ENCODE measurements at regions not wholly inside any gene's neighbourhood (a gene's known extent, or its start where the extent isn't known, plus 50 kb on each side); places are given as distances from the start of the nearest gene placed in this dataset.

- DNase-seq = no peak
These were observed 720.5 kb downstream of the TLE4 start for GRCh38 chr9:80292231-80292630.

GRCh38 chr9:80285326-80285725, 713.6 kb downstream of the TLE4 start:
- DNase-seq = no peak

GRCh38 chr9:80282766-80283165, 711.0 kb downstream of the TLE4 start:
- no peak for DNase-seq

GRCh38 chr9:80259079-80259478, 687.3 kb downstream of the TLE4 start:
- DNase-seq = no peak

GRCh38 chr9:80251778-80252177, 680.0 kb downstream of the TLE4 start:
- no peak for DNase-seq

GRCh38 chr9:80242022-80242421, 670.3 kb downstream of the TLE4 start:
- no peak for DNase-seq

- DNase-seq = no peak
These were observed 664.0 kb downstream of the TLE4 start for GRCh38 chr9:80235752-80236151.

- DNase-seq = no peak
These were observed 662.1 kb downstream of the TLE4 start for GRCh38 chr9:80233906-80234305.

GRCh38 chr9:80233102-80233843, 661.5 kb downstream of the TLE4 start:
- no peak for DNase-seq

- no peak for DNase-seq
These were observed 659.8 kb downstream of the TLE4 start for GRCh38 chr9:80231318-80232236.

- DNase-seq = no peak
These were observed 652.1 kb downstream of the TLE4 start for GRCh38 chr9:80223897-80224296.

GRCh38 chr9:80222466-80223169, 650.9 kb downstream of the TLE4 start:
- no peak for DNase-seq

- DNase-seq = no peak
These were observed 646.6 kb downstream of the TLE4 start for GRCh38 chr9:80218328-80218727.

GRCh38 chr9:80213613-80214012, 641.8 kb downstream of the TLE4 start:
- DNase-seq = no peak

- DNase-seq = no peak
These were observed 636.9 kb downstream of the TLE4 start for GRCh38 chr9:80208696-80209095.

GRCh38 chr9:80204054-80204453, 632.3 kb downstream of the TLE4 start:
- no peak for DNase-seq

GRCh38 chr9:80197661-80198060, 625.9 kb downstream of the TLE4 start:
- no peak for DNase-seq

GRCh38 chr9:80191108-80191507, 619.3 kb downstream of the TLE4 start:
- no peak for DNase-seq

- DNase-seq = no peak
These were observed 616.8 kb downstream of the TLE4 start for GRCh38 chr9:80188579-80188978.

- DNase-seq = no peak
These were observed 613.5 kb downstream of the TLE4 start for GRCh38 chr9:80185112-80185738.

- DNase-seq = no peak
These were observed 606.2 kb downstream of the TLE4 start for GRCh38 chr9:80177949-80178480.

GRCh38 chr9:80175286-80176150, 603.8 kb downstream of the TLE4 start:
- DNase-seq = no peak

Measured in activated effector memory CD4-positive, alpha-beta T cell treated with Interleukin-2 at 50 U/mL for 16 hours (primary cell).